Stomach (tissue), 4 donors: ENCODE measurements at regions not wholly inside any gene's neighbourhood (a gene's known extent, or its start where the extent isn't known, plus 50 kb on each side); places are given as distances from the start of the nearest gene placed in this dataset.

Source experiments
- EP300 ChIP-seq: sonication (generic); formaldehyde crosslinking; IDR thresholded peaks from one replicate; pipeline ENCODE4 v1.6.1; 2017; ENCODE audit warnings: antibody characterized with exemption
- TF ChIP-seq, protein P1 (sequence below), 7 experiments: fragments of 450-650 bp in 4 of 7; fragments of 200-600 bp in 3 of 7; sonication (generic) in 3 of 7; IDR thresholded peaks; one replicate each; pipeline ENCODE4 v1.5.1; 2016 to 2019; ENCODE audit warnings: antibody characterized with exemption in 7 of 7, control low read depth in 2 of 7, mild to moderate bottlenecking in 1 of 7

DNA sequence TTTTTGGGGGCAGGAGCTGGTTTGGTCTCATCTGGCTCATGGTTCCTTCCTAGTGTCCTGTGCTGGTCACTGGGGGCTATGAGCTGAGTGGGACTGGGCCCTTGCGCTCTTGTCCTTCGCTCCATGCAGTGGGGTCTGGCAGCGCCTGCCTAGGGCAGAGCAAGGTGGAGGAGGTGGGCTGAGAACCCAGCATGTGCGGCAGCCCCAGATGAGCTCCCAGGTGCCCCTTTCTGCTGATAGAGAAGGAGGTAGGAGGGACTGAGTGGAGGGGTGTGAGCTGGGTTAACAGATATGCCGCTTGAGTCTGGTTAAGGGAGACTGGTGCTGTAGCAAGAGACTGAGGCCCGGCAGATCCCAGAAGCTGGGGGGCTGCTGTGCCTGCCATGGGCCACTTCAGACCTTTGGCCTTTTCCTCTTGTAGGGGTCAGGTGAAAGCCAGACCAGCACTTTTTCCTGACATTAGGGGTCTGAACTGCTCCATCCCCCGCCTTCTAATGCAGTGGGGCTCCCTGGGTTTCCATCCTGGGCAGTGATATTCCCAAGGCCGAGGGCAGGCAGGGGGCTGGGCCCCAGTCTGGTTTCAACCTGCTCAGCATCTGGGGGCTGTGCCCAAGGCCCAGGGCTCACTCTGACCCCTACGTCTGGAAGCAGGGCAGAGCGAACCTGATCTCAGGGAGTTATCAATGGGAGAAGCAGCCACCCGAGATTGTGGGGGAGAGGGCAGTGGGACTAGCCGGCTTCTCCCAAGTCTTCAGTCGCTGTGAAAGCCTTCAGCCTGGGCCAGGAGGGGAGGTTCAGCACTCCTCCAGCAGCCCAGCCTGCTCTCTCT, 62.9 kb upstream of the PRR23C start:
- TF ChIP-seq, protein P1, sequence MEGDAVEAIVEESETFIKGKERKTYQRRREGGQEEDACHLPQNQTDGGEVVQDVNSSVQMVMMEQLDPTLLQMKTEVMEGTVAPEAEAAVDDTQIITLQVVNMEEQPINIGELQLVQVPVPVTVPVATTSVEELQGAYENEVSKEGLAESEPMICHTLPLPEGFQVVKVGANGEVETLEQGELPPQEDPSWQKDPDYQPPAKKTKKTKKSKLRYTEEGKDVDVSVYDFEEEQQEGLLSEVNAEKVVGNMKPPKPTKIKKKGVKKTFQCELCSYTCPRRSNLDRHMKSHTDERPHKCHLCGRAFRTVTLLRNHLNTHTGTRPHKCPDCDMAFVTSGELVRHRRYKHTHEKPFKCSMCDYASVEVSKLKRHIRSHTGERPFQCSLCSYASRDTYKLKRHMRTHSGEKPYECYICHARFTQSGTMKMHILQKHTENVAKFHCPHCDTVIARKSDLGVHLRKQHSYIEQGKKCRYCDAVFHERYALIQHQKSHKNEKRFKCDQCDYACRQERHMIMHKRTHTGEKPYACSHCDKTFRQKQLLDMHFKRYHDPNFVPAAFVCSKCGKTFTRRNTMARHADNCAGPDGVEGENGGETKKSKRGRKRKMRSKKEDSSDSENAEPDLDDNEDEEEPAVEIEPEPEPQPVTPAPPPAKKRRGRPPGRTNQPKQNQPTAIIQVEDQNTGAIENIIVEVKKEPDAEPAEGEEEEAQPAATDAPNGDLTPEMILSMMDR (IDR thresholded peaks at IDR 0.05), result no peak
- no peak for TF ChIP-seq EP300
